ENCODE measurements at regions not wholly inside any gene's neighbourhood (a gene's known extent, or its start where the extent isn't known, plus 50 kb on each side); places are given as distances from the start of the nearest gene placed in this dataset.

DNA sequence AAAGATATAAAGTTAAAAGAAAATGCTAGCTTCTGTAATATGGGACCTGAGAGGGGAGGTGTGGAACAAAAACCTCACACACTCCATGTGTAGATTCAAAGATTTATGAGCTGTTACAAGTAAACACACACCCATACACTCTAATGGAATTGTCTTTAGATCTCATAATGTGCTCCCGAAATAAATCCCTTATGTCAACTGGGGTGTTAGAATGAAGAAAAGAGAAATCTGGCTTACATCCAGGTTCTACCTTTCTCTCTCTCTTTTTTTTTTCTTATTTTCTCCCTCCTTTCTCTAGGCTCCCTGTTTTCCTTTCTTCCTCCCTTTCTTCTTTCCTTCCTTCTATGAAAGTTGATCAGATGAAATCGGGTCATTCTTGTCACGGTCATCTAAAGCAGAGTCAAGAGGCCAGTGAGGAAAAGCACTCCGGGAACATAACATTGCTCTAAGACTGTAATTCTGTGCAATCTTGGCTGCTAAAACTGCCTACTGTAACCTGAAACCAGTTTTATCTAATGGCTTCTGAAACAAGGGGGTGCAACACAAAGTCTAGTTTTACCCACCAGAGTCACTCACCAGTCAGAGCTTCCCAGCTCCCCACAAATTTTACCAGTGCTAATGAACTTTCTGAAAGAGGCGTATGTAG, 68.3 kb upstream of the BTBD3 start:
- TF ChIP-seq, protein P1, sequence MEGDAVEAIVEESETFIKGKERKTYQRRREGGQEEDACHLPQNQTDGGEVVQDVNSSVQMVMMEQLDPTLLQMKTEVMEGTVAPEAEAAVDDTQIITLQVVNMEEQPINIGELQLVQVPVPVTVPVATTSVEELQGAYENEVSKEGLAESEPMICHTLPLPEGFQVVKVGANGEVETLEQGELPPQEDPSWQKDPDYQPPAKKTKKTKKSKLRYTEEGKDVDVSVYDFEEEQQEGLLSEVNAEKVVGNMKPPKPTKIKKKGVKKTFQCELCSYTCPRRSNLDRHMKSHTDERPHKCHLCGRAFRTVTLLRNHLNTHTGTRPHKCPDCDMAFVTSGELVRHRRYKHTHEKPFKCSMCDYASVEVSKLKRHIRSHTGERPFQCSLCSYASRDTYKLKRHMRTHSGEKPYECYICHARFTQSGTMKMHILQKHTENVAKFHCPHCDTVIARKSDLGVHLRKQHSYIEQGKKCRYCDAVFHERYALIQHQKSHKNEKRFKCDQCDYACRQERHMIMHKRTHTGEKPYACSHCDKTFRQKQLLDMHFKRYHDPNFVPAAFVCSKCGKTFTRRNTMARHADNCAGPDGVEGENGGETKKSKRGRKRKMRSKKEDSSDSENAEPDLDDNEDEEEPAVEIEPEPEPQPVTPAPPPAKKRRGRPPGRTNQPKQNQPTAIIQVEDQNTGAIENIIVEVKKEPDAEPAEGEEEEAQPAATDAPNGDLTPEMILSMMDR (IDR thresholded peaks at IDR 0.05): no peak
- no peak for TF ChIP-seq POLR2A (IDR thresholded peaks at IDR 0.05)

Data from Peyer's patch (tissue), 4 donors.